Fibroblast of mammary gland (primary cell): ENCODE measurements at regions not wholly inside any gene's neighbourhood (a gene's known extent, or its start where the extent isn't known, plus 50 kb on each side); places are given as distances from the start of the nearest gene placed in this dataset.

Source experiments
- DNase-seq: peaks from one replicate; pipeline ENCODE4 v3.0.0-alpha.2; 2010; ENCODE audit warnings: low read depth
- H3K4me3 ChIP-seq: 2 replicates; pipeline ENCODE4 v1.5.1; 2011; ENCODE audit warnings: low read depth, mild to moderate bottlenecking, low read length, moderate library complexity; ENCODE audit not compliant: control insufficient read depth
- CTCF ChIP-seq: conservative IDR thresholded peaks from 2 replicates; pipeline ENCODE4 v1.5.1; 2011; ENCODE audit warnings: low read depth, low read length, inconsistent platforms; ENCODE audit not compliant: control insufficient read depth, insufficient read depth

- H3K4me3 ChIP-seq, result no peak overlapping the region
- no peak for DNase-seq
- no peak for TF ChIP-seq CTCF
Measured at GRCh38 chr10:62705789-62706188, 98.7 kb upstream of the ADO start.

GRCh38 chr10:62707810-62708209, 96.7 kb upstream of the ADO start:
- TF ChIP-seq CTCF, result no peak
- DNase-seq, result no peak
- no peak overlapping the region for H3K4me3 ChIP-seq

- no peak overlapping the region for H3K4me3 ChIP-seq
- TF ChIP-seq CTCF, result no peak
- DNase-seq, result no peak
Measured at GRCh38 chr10:62708569-62708968, 96.0 kb upstream of the ADO start.

- DNase-seq, result no peak
- no peak for TF ChIP-seq CTCF
- H3K4me3 ChIP-seq, result no peak overlapping the region
Measured at GRCh38 chr10:62709200-62709599, 95.3 kb upstream of the ADO start.

GRCh38 chr10:62710182-62710581, 94.3 kb upstream of the ADO start:
- DNase-seq, result no peak
- no peak overlapping the region for H3K4me3 ChIP-seq
- TF ChIP-seq CTCF, result no peak

GRCh38 chr10:62715383-62715782, 89.1 kb upstream of the ADO start:
- no peak overlapping the region for H3K4me3 ChIP-seq
- no peak for DNase-seq
- TF ChIP-seq CTCF, result no peak

- no peak for TF ChIP-seq CTCF
- no peak for DNase-seq
- no peak overlapping the region for H3K4me3 ChIP-seq
Measured at GRCh38 chr10:62718585-62718984, 85.9 kb upstream of the ADO start.
